Mammary epithelial cell (primary cell): ENCODE measurements at regions not wholly inside any gene's neighbourhood (a gene's known extent, or its start where the extent isn't known, plus 50 kb on each side); places are given as distances from the start of the nearest gene placed in this dataset.

ENCODE experiments used
- CTCF ChIP-seq, 2 donors: IDR thresholded peaks in 1 of 2; conservative IDR thresholded peaks in 1 of 2; 2 replicates each; pipeline ENCODE4 v1.5.1; 2011 to 2012; ENCODE audit warnings: inconsistent platforms in 2 of 2, low read length in 2 of 2, mild to moderate bottlenecking in 2 of 2, control low read depth in 1 of 2, low read depth in 1 of 2; ENCODE audit not compliant: insufficient read depth in 1 of 2; ENCODE audit errors: extremely low read depth in 1 of 2
- EZH2 ChIP-seq: IDR thresholded peaks from 2 replicates; pipeline ENCODE4 v1.6.1; 2012; ENCODE audit warnings: low read length, inconsistent platforms, borderline replicate concordance

DNA sequence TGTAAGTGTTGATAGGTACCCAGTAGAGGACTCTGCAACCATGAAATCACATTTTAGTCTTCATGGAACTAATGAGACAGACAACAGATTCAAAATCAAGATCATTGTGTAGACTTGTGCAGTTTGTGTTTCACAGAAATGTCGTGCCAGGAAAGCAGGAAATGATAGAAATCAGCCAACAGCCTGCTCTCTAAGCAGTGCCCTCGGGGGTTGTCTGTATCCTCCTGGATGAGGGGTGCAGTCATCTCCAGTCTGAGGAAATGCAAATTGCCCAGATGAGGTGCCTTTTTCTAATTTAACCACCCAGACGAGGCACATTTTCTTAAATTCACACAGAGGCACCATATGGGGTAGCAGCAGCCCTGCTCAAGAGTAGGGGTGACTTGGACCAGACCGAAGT lies 663.1 kb downstream of the XIRP2 start:
- TF ChIP-seq CTCF (conservative IDR thresholded peaks at IDR 0.05 in 1 of 2, IDR thresholded peaks at IDR 0.05 in 1 of 2; ENCODE audit: extremely low read depth in 1 of 2, insufficient read depth in 1 of 2, low read depth in 1 of 2, low read length in 2 of 2) = no peak
- no peak for TF ChIP-seq EZH2
